IMR-90 (cell line): ENCODE measurements at regions not wholly inside any gene's neighbourhood (a gene's known extent, or its start where the extent isn't known, plus 50 kb on each side); places are given as distances from the start of the nearest gene placed in this dataset.

ENCODE experiments used
- ATAC-seq: fragments of 200-7000 bp; cut with Tn5 transposase; 2 replicates; pipeline ENCODE4 v1.9.1; 2020; ENCODE audit warnings: low read depth, mild to moderate bottlenecking, moderate library complexity
- BruUV-seq: library from RNA; stranded (reverse); fragments of 400-500 nt; replicated peaks from 2 replicates; lab custom pipeline; 2021; lab: Mats Ljungman, UMichigan
- CTCF ChIA-PET: fragments of 300-600 bp; formaldehyde crosslinking; extraction: SDS; loops from one replicate; lab custom pipeline; 2021; ENCODE audit warnings: antibody characterized with exemption; lab: Yijun Ruan, JAX
- POLR2A ChIA-PET: fragments of 300-600 bp; sonication (Branson Sonifier 250); formaldehyde crosslinking; loops from one replicate; lab custom pipeline; 2022; ENCODE audit warnings: antibody characterized with exemption; ENCODE audit not compliant: unreplicated experiment; lab: Charles Lee
- DNase-seq: peaks from one replicate; pipeline ENCODE4 v3.0.0; 2013
- H2AFZ ChIP-seq: replicated peaks from 2 replicates; pipeline ENCODE3; 2013; ENCODE audit warnings: low read length, mild to moderate bottlenecking; ENCODE audit not compliant: poor library complexity
- H2AK5ac ChIP-seq: 2 replicates; pipeline ENCODE4 v1.6.1; 2013; ENCODE audit warnings: low read depth, low read length, inconsistent platforms
- H2AK9ac ChIP-seq: replicated peaks from 2 replicates; pipeline ENCODE3; 2013; ENCODE audit warnings: mild to moderate bottlenecking, low read depth, low read length, moderate library complexity; ENCODE audit not compliant: poor library complexity
- H2BK120ac ChIP-seq: 2 replicates; pipeline ENCODE4 v1.6.1; 2013; ENCODE audit warnings: low read depth, low read length, inconsistent platforms
- H2BK15ac ChIP-seq: 3 replicates; pipeline ENCODE4 v1.6.1; 2013; ENCODE audit warnings: low read depth, low read length, inconsistent platforms
- H2BK20ac ChIP-seq: 2 replicates; pipeline ENCODE4 v1.6.1; 2013; ENCODE audit warnings: low read depth, mild to moderate bottlenecking, inconsistent platforms, low read length, moderate library complexity
- H2BK5ac ChIP-seq: 2 replicates; pipeline ENCODE4 v1.6.1; 2013; ENCODE audit warnings: mild to moderate bottlenecking, low read depth, low read length, inconsistent platforms; ENCODE audit not compliant: poor library complexity, severe bottlenecking
- H3K14ac ChIP-seq: replicated peaks from 2 replicates; pipeline ENCODE4 v1.6.1; 2013; ENCODE audit warnings: low read depth, low read length, inconsistent platforms
- H3K18ac ChIP-seq: 2 replicates; pipeline ENCODE4 v1.6.1; 2013; ENCODE audit warnings: low read depth, low read length, control low read depth
- H3K23ac ChIP-seq: 2 replicates; pipeline ENCODE4 v1.6.1; 2013; ENCODE audit warnings: low read depth, low read length, inconsistent platforms
- H3K27ac ChIP-seq: 2 replicates; pipeline ENCODE4 v1.5.1; 2013; ENCODE audit warnings: mild to moderate bottlenecking, control low read depth, low read length; ENCODE audit not compliant: insufficient read depth
- H3K27me3 ChIP-seq: 2 replicates; pipeline ENCODE4 v1.6.1; 2013; ENCODE audit warnings: low read length; ENCODE audit not compliant: control insufficient read depth, insufficient read depth
- H3K36me3 ChIP-seq: 2 replicates; pipeline ENCODE4 v1.6.1; 2013; ENCODE audit warnings: low read length, mixed read lengths; ENCODE audit not compliant: control insufficient read depth, insufficient read depth
- H3K4ac ChIP-seq: 2 replicates; pipeline ENCODE4 v1.6.1; 2013; ENCODE audit warnings: low read depth, low read length, inconsistent platforms
- H3K4me1 ChIP-seq: 2 replicates; pipeline ENCODE4 v1.6.1; 2013; ENCODE audit warnings: low read length, mixed read lengths; ENCODE audit not compliant: control insufficient read depth, insufficient read depth
- H3K4me2 ChIP-seq: 2 replicates; pipeline ENCODE4 v1.6.1; 2013; ENCODE audit warnings: low read depth, mild to moderate bottlenecking, control low read depth, low read length, moderate library complexity
- H3K4me3 ChIP-seq: 2 replicates; pipeline ENCODE4 v1.5.1; 2013; ENCODE audit warnings: low read depth, mild to moderate bottlenecking, control low read depth, low read length, moderate library complexity; ENCODE audit not compliant: insufficient read depth
- H3K56ac ChIP-seq: 2 replicates; pipeline ENCODE4 v1.6.1; 2013; ENCODE audit warnings: low read length, inconsistent platforms; ENCODE audit not compliant: insufficient read depth; ENCODE audit errors: extremely low read depth
- H3K79me1 ChIP-seq, 2 experiments: 2 replicates each; pipeline ENCODE4 v1.6.1; 2013; ENCODE audit warnings: low read length in 2 of 2, inconsistent platforms in 1 of 2, low read depth in 1 of 2
- H3K9ac ChIP-seq: 2 replicates; pipeline ENCODE4 v1.6.1; 2013; ENCODE audit warnings: low read depth, low read length, control low read depth
- H3K9me1 ChIP-seq: 2 replicates; pipeline ENCODE4 v1.6.1; 2013; ENCODE audit warnings: low read length, inconsistent platforms; ENCODE audit not compliant: insufficient read depth
- H3K9me3 ChIP-seq: 2 replicates; pipeline ENCODE4 v1.6.1; 2013; ENCODE audit warnings: low read length; ENCODE audit not compliant: control insufficient read depth, insufficient read depth
- H4K20me1 ChIP-seq: 2 replicates; pipeline ENCODE4 v1.6.1; 2013; ENCODE audit warnings: low read length, inconsistent platforms; ENCODE audit not compliant: insufficient read depth
- H4K5ac ChIP-seq: 2 replicates; pipeline ENCODE4 v1.6.1; 2013; ENCODE audit warnings: mild to moderate bottlenecking, low read depth, low read length, control low read depth
- H4K8ac ChIP-seq, 2 experiments: 2 replicates each; pipeline ENCODE4 v1.6.1; 2013; ENCODE audit warnings: low read depth in 2 of 2, low read length in 2 of 2, control low read depth in 1 of 2, inconsistent platforms in 1 of 2
- H4K91ac ChIP-seq: 2 replicates; pipeline ENCODE4 v1.6.1; 2013; ENCODE audit warnings: low read depth, low read length, inconsistent platforms; ENCODE audit not compliant: insufficient read depth
- MAFK ChIP-seq: IDR thresholded peaks from 2 replicates; pipeline ENCODE4 v1.6.1; 2012; ENCODE audit warnings: low read depth, low read length, improper control_type of control experiment
- MAZ ChIP-seq: IDR thresholded peaks from 2 replicates; pipeline ENCODE4 v1.6.1; 2012; ENCODE audit warnings: low read depth, mild to moderate bottlenecking, low read length, improper control_type of control experiment, moderate library complexity, borderline replicate concordance
- POLR2A ChIP-seq: IDR thresholded peaks from 2 replicates; pipeline ENCODE4 v1.6.1; 2012; ENCODE audit warnings: mild to moderate bottlenecking, low read depth, low read length
- RFX5 ChIP-seq: IDR thresholded peaks from 2 replicates; pipeline ENCODE4 v1.8.0; 2012; ENCODE audit warnings: low read depth, mild to moderate bottlenecking, low read length, moderate library complexity
- WGBS, 2 experiments: methylation state at CpG; one replicate each; pipeline versions ENCODE4 v1.1.5 to v1.1.7; 2013; ENCODE audit warnings: missing lambda C conversion rate in 2 of 2; ENCODE audit not compliant: insufficient read length in 1 of 2; ENCODE audit errors: extremely low coverage in 2 of 2; 5-methylcytosine and 5-hydroxymethylcytosine counted together
- dilution Hi-C: fragments of 300-500 bp; cut with HindIII; formaldehyde crosslinking; loops from one replicate; pipeline ENCODE4 v1.14.3; 2018; ENCODE audit warnings: low sequenced_read_pairs; ENCODE audit not compliant: unreplicated experiment
- in situ Hi-C: fragments of 300-500 bp; cut with MboI; formaldehyde crosslinking; loops from 3 replicates; pipeline ENCODE4 v1.14.3; 2019; ENCODE audit warnings: low sequenced_read_pairs, inconsistent platforms, mixed read lengths
- intact Hi-C: fragments of 100-400 bp; cut with micrococcal nuclease; formaldehyde crosslinking; loops from 2 replicates; pipeline ENCODE4 v1.10.0; 2022

GRCh38 chr13:106699311-106699710 lies 131.4 kb upstream of the ARGLU1 start:
- Histone ChIP-seq H3K14ac (no peak overlapping the region), H3K9me1 (no peaks in the 10 kb centered on the region), H2BK15ac (no peak overlapping the region), H2AFZ (no peak overlapping the region), H4K8ac (no peak overlapping the region), H4K5ac (no peak overlapping the region), H3K4ac (no peak overlapping the region), H2BK20ac (no peak overlapping the region), H3K56ac (no peak overlapping the region), H3K9me3 (no peaks in the 10 kb centered on the region), H3K4me1 (no peaks in the 10 kb centered on the region), H3K9ac (no peak overlapping the region), H4K91ac (no peak overlapping the region), H2BK5ac (no peak overlapping the region), H3K4me2 (no peak overlapping the region), H4K20me1 (no peaks in the 10 kb centered on the region), H3K18ac (no peak overlapping the region), H3K27me3 (no peaks in the 10 kb centered on the region), H3K23ac (no peak overlapping the region), H3K36me3 (no peaks in the 10 kb centered on the region), H3K4me3 (no peak overlapping the region), H2AK5ac (no peak overlapping the region), H2BK120ac (no peak overlapping the region), H2AK9ac (no peak overlapping the region), H3K79me1 (no peaks in the 10 kb centered on the region), H3K27ac (no peak overlapping the region)
- no TSS peak for BruUV-seq
- DNase-seq: no peak
- ATAC-seq: no peak
- TF ChIP-seq POLR2A (no peak), RFX5 (no peak), MAZ (no peak), MAFK (no peak)
- in situ Hi-C loops: no loop called here
- WGBS, 2 experiments: no CpG with 5 or more reads among the region's 5 CpGs
- ChIA-PET POLR2A (no interaction called here), CTCF (no interaction called here)
- intact Hi-C loops: no loop called here
- dilution Hi-C loops: no loop called here
